ENCODE measurements at regions not wholly inside any gene's neighbourhood (a gene's known extent, or its start where the extent isn't known, plus 50 kb on each side); places are given as distances from the start of the nearest gene placed in this dataset.

GRCh38 chr10:36280890-36281499, 638.9 kb upstream of the FZD8 start:
- H3K27me3 ChIP-seq (ENCODE audit: low read depth, low read length), result no peaks in the 10 kb centered on the region
- no peak overlapping the region for H3K27ac ChIP-seq (ENCODE audit: low read length)
- no peaks in the 10 kb centered on the region for H3K36me3 ChIP-seq (ENCODE audit: control insufficient read depth in 1 of 2, insufficient read depth in 2 of 2, low read length in 2 of 2)
- no peaks in the 10 kb centered on the region for H3K9me3 ChIP-seq (ENCODE audit: control insufficient read depth in 1 of 2, low read length in 2 of 2)
- no peak overlapping the region for H3K4me3 ChIP-seq (ENCODE audit: low read depth in 1 of 2, low read length in 2 of 2)
- peaks cover 0 to 6% of the 10 kb centered on the region in 2 donors for H3K4me1 ChIP-seq (ENCODE audit: control insufficient read depth in 1 of 2, insufficient read depth in 2 of 2, low read length in 2 of 2)

DNA sequence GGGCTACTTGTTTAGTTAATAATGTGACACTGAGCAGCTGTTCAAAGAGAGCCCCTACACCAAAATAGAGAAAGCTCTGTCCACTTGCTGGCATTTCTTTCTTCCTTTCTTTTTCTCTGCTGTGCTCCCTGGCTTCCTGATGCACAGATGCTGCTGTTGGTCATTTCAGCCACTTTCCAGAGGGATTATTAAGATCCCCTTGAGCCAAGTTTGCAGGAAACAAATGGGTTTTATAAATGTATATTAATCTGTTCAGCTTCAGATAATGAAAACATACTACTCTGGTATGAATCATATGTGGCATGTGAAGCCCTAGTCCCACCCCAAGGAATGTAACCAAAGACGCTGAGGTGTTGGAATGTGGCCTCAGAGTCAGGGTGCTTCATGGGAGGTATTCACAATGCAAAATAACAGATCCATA, 638.2 kb upstream of the FZD8 start:
- no peak overlapping the region for H3K4me3 ChIP-seq (ENCODE audit: low read depth in 1 of 2, low read length in 2 of 2)
- peaks cover 0 to 6% of the 10 kb centered on the region in 2 donors for H3K4me1 ChIP-seq (ENCODE audit: control insufficient read depth in 1 of 2, insufficient read depth in 2 of 2, low read length in 2 of 2)
- H3K9me3 ChIP-seq (ENCODE audit: control insufficient read depth in 1 of 2, low read length in 2 of 2), result no peaks in the 10 kb centered on the region
- H3K27ac ChIP-seq (ENCODE audit: low read length), result no peak overlapping the region
- H3K36me3 ChIP-seq (ENCODE audit: control insufficient read depth in 1 of 2, insufficient read depth in 2 of 2, low read length in 2 of 2), result no peaks in the 10 kb centered on the region
- H3K27me3 ChIP-seq (ENCODE audit: low read depth, low read length), result no peaks in the 10 kb centered on the region

GRCh38 chr10:36278176-36278575, 636.1 kb upstream of the FZD8 start:
- Histone ChIP-seq H3K9me3 (ENCODE audit: control insufficient read depth in 1 of 2, low read length in 2 of 2) (no peaks in the 10 kb centered on the region), H3K27me3 (ENCODE audit: low read depth, low read length) (no peaks in the 10 kb centered on the region), H3K4me3 (ENCODE audit: low read depth in 1 of 2, low read length in 2 of 2) (no peak overlapping the region), H3K36me3 (ENCODE audit: control insufficient read depth in 1 of 2, insufficient read depth in 2 of 2, low read length in 2 of 2) (no peaks in the 10 kb centered on the region), H3K4me1 (ENCODE audit: control insufficient read depth in 1 of 2, insufficient read depth in 2 of 2, low read length in 2 of 2) (peaks cover 0 to 6% of the 10 kb centered on the region in 2 donors), H3K27ac (ENCODE audit: low read length) (no peak overlapping the region)

DNA sequence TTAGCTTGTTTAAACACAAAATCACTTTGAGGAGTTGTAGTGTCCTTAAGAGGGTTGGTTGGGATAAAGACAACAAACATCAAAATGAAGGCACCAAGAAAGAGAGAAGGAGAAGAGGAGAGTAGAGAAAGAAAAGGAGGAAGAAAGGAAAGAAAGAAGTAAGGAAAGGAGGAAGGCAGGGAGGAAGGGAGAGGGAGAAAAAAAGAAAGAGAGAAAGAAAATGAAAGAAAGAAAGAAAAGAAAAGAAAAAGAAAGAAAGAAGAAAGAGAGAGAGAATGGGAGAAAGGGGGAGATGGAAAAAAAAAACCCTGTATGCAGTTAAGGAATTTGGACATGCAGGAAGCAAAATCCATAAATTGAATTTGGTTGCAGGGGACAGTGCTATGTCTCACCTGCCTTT, 635.4 kb upstream of the FZD8 start:
- no peaks in the 10 kb centered on the region for H3K9me3 ChIP-seq (ENCODE audit: control insufficient read depth in 1 of 2, low read length in 2 of 2)
- H3K27me3 ChIP-seq (ENCODE audit: low read depth, low read length), result no peaks in the 10 kb centered on the region
- no peak overlapping the region for H3K27ac ChIP-seq (ENCODE audit: low read length)
- H3K4me1 ChIP-seq (ENCODE audit: control insufficient read depth in 1 of 2, insufficient read depth in 2 of 2, low read length in 2 of 2), result peaks cover 0 to 6% of the 10 kb centered on the region in 2 donors
- no peak overlapping the region for H3K4me3 ChIP-seq (ENCODE audit: low read depth in 1 of 2, low read length in 2 of 2)
- H3K36me3 ChIP-seq (ENCODE audit: control insufficient read depth in 1 of 2, insufficient read depth in 2 of 2, low read length in 2 of 2), result no peaks in the 10 kb centered on the region

DNA sequence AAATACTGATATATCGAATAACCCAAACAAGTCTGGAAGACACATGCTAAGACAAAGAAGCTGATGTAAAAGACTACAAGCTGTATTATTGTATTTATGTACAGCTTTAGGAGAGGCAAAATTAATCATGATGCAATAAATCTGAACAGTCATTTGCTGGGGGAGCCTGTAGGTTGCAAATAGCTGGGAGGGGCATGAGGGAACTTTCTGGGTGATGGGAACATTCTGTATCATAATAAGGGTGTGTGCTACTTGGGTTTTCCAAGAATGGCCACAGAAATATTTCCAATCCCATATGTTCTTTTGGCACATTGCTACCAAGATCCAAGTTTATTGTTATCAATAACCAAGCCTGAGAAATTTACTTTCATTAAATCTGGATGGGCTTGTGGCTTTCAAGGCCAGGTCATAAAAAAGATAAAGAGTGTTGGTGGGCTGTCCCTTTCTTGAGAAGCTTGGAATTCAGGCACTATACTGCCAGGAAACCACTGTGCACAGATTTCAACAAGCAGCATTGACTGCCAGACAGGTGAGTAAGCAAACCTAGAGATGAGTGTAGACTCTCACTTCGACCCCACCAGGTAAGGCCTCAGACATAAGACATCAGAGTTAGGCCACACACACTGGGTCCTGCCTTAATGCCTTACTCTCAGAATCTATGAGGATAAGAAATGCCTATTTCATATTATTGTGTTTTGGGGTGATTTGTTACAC, 629.7 kb upstream of the FZD8 start:
- Histone ChIP-seq H3K4me1 (ENCODE audit: control insufficient read depth in 1 of 2, insufficient read depth in 2 of 2, low read length in 2 of 2) (no peaks in the 10 kb centered on the region), H3K9me3 (ENCODE audit: control insufficient read depth in 1 of 2, low read length in 2 of 2) (no peaks in the 10 kb centered on the region), H3K27ac (ENCODE audit: low read length) (no peak overlapping the region), H3K4me3 (ENCODE audit: low read depth in 1 of 2, low read length in 2 of 2) (no peak overlapping the region), H3K36me3 (ENCODE audit: control insufficient read depth in 1 of 2, insufficient read depth in 2 of 2, low read length in 2 of 2) (no peaks in the 10 kb centered on the region), H3K27me3 (ENCODE audit: low read depth, low read length) (no peaks in the 10 kb centered on the region)

DNA sequence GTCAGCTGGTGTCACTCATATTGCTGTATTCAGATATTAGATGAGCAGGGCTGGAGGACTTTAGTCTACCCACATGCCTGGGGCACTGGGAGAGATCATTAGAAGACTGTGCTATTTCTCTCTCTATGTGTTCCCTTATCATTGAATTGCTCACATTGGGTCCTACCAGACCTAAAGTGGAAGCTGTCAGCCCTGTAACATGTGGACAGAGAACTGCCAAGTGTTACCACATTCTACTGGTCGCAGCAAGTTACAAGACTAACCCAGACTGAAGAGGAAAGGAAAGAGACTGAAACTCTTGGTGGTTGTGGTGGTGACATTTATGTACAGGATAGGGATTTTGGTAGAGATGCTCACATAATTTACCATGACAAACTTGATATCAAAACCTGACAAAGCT, 627.1 kb upstream of the FZD8 start:
- no peaks in the 10 kb centered on the region for H3K36me3 ChIP-seq (ENCODE audit: control insufficient read depth in 1 of 2, insufficient read depth in 2 of 2, low read length in 2 of 2)
- H3K4me3 ChIP-seq (ENCODE audit: low read depth in 1 of 2, low read length in 2 of 2), result no peak overlapping the region
- no peak overlapping the region for H3K27ac ChIP-seq (ENCODE audit: low read length)
- no peaks in the 10 kb centered on the region for H3K9me3 ChIP-seq (ENCODE audit: control insufficient read depth in 1 of 2, low read length in 2 of 2)
- H3K4me1 ChIP-seq (ENCODE audit: control insufficient read depth in 1 of 2, insufficient read depth in 2 of 2, low read length in 2 of 2), result no peaks in the 10 kb centered on the region
- no peaks in the 10 kb centered on the region for H3K27me3 ChIP-seq (ENCODE audit: low read depth, low read length)

- Histone ChIP-seq H3K27ac (ENCODE audit: low read length) (no peak overlapping the region), H3K36me3 (ENCODE audit: control insufficient read depth in 1 of 2, insufficient read depth in 2 of 2, low read length in 2 of 2) (no peaks in the 10 kb centered on the region), H3K27me3 (ENCODE audit: low read depth, low read length) (no peaks in the 10 kb centered on the region), H3K4me3 (ENCODE audit: low read depth in 1 of 2, low read length in 2 of 2) (no peak overlapping the region), H3K9me3 (ENCODE audit: control insufficient read depth in 1 of 2, low read length in 2 of 2) (no peaks in the 10 kb centered on the region), H3K4me1 (ENCODE audit: control insufficient read depth in 1 of 2, insufficient read depth in 2 of 2, low read length in 2 of 2) (no peaks in the 10 kb centered on the region)
Measured at GRCh38 chr10:36266923-36267322, 624.8 kb upstream of the FZD8 start.

DNA sequence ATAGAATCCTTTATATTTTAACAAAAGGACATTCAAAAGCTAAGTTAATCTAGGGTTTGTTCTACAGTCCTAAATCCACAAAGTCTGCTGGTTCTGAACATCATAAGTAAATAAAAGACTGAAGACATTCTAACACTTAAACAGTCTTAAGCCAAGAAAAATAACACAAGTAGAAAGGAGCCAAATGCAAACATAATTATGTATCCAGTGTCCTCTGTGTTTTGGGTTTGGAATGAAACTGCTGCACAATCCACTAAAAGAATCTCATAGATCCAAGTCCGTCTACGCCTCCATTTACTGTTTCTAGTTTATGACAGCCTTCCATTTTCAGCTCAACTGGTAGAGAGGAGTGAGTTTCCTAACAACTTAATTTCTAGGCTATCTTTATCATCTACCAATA, 623.6 kb upstream of the FZD8 start:
- H3K4me3 ChIP-seq (ENCODE audit: low read depth in 1 of 2, low read length in 2 of 2), result no peak overlapping the region
- H3K27me3 ChIP-seq (ENCODE audit: low read depth, low read length), result no peaks in the 10 kb centered on the region
- no peaks in the 10 kb centered on the region for H3K36me3 ChIP-seq (ENCODE audit: control insufficient read depth in 1 of 2, insufficient read depth in 2 of 2, low read length in 2 of 2)

DNA sequence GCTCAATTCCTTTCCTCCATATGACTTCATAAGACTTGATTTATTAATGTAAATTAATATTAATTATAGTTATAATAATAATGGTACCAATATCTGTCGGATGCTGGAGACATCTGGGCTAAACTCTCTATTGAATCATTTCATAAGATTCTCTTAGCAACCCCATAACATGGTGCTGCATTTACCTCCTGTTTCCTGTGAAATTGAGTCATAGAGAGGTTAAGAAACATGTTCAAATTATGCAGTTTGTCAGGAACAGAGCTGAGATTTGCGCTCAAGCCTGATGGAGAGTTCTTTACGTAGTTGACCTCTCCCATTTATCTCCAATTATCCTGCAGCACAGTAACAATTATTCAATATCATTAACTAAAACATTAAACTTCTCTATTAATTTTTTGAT, 621.8 kb upstream of the FZD8 start:
- Histone ChIP-seq H3K4me3 (ENCODE audit: low read depth in 1 of 2, low read length in 2 of 2) (no peak overlapping the region), H3K27ac (ENCODE audit: low read length) (no peak overlapping the region), H3K4me1 (ENCODE audit: control insufficient read depth in 1 of 2, insufficient read depth in 2 of 2, low read length in 2 of 2) (no peaks in the 10 kb centered on the region), H3K36me3 (ENCODE audit: control insufficient read depth in 1 of 2, insufficient read depth in 2 of 2, low read length in 2 of 2) (no peaks in the 10 kb centered on the region), H3K27me3 (ENCODE audit: low read depth, low read length) (no peaks in the 10 kb centered on the region), H3K9me3 (ENCODE audit: control insufficient read depth in 1 of 2, low read length in 2 of 2) (no peaks in the 10 kb centered on the region)

More for the DNA sequence above, 623.6 kb upstream of the FZD8 start:
- Histone ChIP-seq H3K4me1 (ENCODE audit: control insufficient read depth in 1 of 2, insufficient read depth in 2 of 2, low read length in 2 of 2) (no peaks in the 10 kb centered on the region), H3K27ac (ENCODE audit: low read length) (no peak overlapping the region), H3K9me3 (ENCODE audit: control insufficient read depth in 1 of 2, low read length in 2 of 2) (no peaks in the 10 kb centered on the region)

DNA sequence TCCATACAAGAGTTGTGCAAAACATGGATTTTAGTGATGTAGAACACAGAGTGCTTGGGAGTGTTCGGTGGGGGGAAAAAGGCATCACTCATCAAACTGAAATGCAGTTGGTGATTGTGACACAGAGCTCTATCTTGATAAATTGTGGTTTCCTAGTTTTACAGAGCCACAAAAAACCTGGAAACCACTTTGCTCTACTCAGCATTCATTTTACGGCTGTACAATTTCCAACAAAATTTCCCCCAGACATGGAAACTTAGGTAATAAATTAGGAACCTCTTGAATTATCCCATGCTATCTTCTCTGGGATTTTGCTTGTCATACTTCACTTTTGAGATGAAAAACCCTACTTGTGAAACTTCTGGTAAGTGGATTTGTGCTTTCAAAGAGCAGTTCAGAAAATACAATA, 614.9 kb upstream of the FZD8 start:
- Histone ChIP-seq H3K36me3 (ENCODE audit: control insufficient read depth in 1 of 2, insufficient read depth in 2 of 2, low read length in 2 of 2) (no peaks in the 10 kb centered on the region), H3K4me1 (ENCODE audit: control insufficient read depth in 1 of 2, insufficient read depth in 2 of 2, low read length in 2 of 2) (no peaks in the 10 kb centered on the region), H3K27me3 (ENCODE audit: low read depth, low read length) (no peaks in the 10 kb centered on the region), H3K27ac (ENCODE audit: low read length) (no peak overlapping the region), H3K4me3 (ENCODE audit: low read depth in 1 of 2, low read length in 2 of 2) (no peak overlapping the region), H3K9me3 (ENCODE audit: control insufficient read depth in 1 of 2, low read length in 2 of 2) (no peaks in the 10 kb centered on the region)

- no peak overlapping the region for H3K4me3 ChIP-seq (ENCODE audit: low read depth in 1 of 2, low read length in 2 of 2)
- H3K27me3 ChIP-seq (ENCODE audit: low read depth, low read length), result no peaks in the 10 kb centered on the region
- H3K36me3 ChIP-seq (ENCODE audit: control insufficient read depth in 1 of 2, insufficient read depth in 2 of 2, low read length in 2 of 2), result no peaks in the 10 kb centered on the region
- no peak overlapping the region for H3K27ac ChIP-seq (ENCODE audit: low read length)
- no peaks in the 10 kb centered on the region for H3K4me1 ChIP-seq (ENCODE audit: control insufficient read depth in 1 of 2, insufficient read depth in 2 of 2, low read length in 2 of 2)
- H3K9me3 ChIP-seq (ENCODE audit: control insufficient read depth in 1 of 2, low read length in 2 of 2), result no peaks in the 10 kb centered on the region
Measured at GRCh38 chr10:36256166-36256565, 614.1 kb upstream of the FZD8 start.

- Histone ChIP-seq H3K27ac (ENCODE audit: low read length) (no peak overlapping the region), H3K4me3 (ENCODE audit: low read depth in 1 of 2, low read length in 2 of 2) (no peak overlapping the region), H3K4me1 (ENCODE audit: control insufficient read depth in 1 of 2, insufficient read depth in 2 of 2, low read length in 2 of 2) (no peaks in the 10 kb centered on the region)
Measured at GRCh38 chr10:36254199-36254598, 612.1 kb upstream of the FZD8 start.

More at GRCh38 chr10:36254199-36254598, 612.1 kb upstream of the FZD8 start:
- H3K36me3 ChIP-seq (ENCODE audit: control insufficient read depth in 1 of 2, insufficient read depth in 2 of 2, low read length in 2 of 2), result no peaks in the 10 kb centered on the region
- no peaks in the 10 kb centered on the region for H3K27me3 ChIP-seq (ENCODE audit: low read depth, low read length)
- H3K9me3 ChIP-seq (ENCODE audit: control insufficient read depth in 1 of 2, low read length in 2 of 2), result no peaks in the 10 kb centered on the region

Data from muscle layer of duodenum (tissue), 2 donors.